SK-N-SH (cell line): ENCODE measurements at regions not wholly inside any gene's neighbourhood (a gene's known extent, or its start where the extent isn't known, plus 50 kb on each side); places are given as distances from the start of the nearest gene placed in this dataset.

ENCODE experiments used
- CTCF ChIA-PET: fragments of 300-600, 350-600 bp; formaldehyde crosslinking; extraction: SDS; loops from one replicate; lab custom pipeline; 2021; lab: Yijun Ruan, JAX
- POLR2A ChIA-PET: fragments of 350-600 bp; sonication (Branson Sonifier 250); formaldehyde crosslinking; extraction: SDS; loops from one replicate; lab custom pipeline; 2020; ENCODE audit warnings: antibody characterized with exemption, inconsistent platforms; lab: Yijun Ruan, JAX
- DNase-seq: peaks from one replicate; pipeline ENCODE4 v3.0.0; 2012
- H2AFZ ChIP-seq: fragments of 200-600 bp; sonication (generic); 2 replicates; pipeline ENCODE4 v1.8.1; 2016; ENCODE audit warnings: antibody characterized with exemption, mild to moderate bottlenecking, low read depth
- H3F3A ChIP-seq: fragments of 200-600 bp; sonication (generic); replicated peaks from 2 replicates; pipeline ENCODE3; 2016; ENCODE audit warnings: antibody characterized with exemption, mild to moderate bottlenecking; ENCODE audit not compliant: insufficient read depth
- H3K27ac ChIP-seq, 2 experiments: fragments of 200-500 bp in 1 of 2; fragments of 200-600 bp in 1 of 2; sonication (Bioruptor generic) in 1 of 2; sonication (generic), shearing (Covaris generic) in 1 of 2; 2 replicates each; pipeline versions ENCODE4 v1.5.1 to v1.6.1; 2014 to 2016; ENCODE audit warnings: low read depth in 2 of 2, inconsistent platforms in 1 of 2, low read length in 1 of 2, mild to moderate bottlenecking in 1 of 2, mixed read lengths in 1 of 2
- H3K27me3 ChIP-seq: fragments of 200-600 bp; sonication (generic), shearing (Covaris generic); 2 replicates; pipeline ENCODE4 v1.6.1; 2016; ENCODE audit warnings: mixed run types; ENCODE audit not compliant: insufficient read depth
- H3K36me3 ChIP-seq, 2 experiments: fragments of 200-500 bp in 1 of 2; fragments of 200-600 bp in 1 of 2; sonication (Bioruptor generic) in 1 of 2; sonication (generic) in 1 of 2; replicated peaks in 1 of 2; 2 replicates each; pipeline versions ENCODE3 to v1.5.1; 2014 to 2016; ENCODE audit warnings: low read length in 1 of 2, mild to moderate bottlenecking in 1 of 2; ENCODE audit not compliant: insufficient read depth in 2 of 2, control insufficient read depth in 1 of 2
- H3K4me1 ChIP-seq, 2 experiments: fragments of 200-500 bp in 1 of 2; fragments of 200-600 bp in 1 of 2; sonication (Bioruptor generic) in 1 of 2; sonication (generic), shearing (Covaris generic) in 1 of 2; 2 replicates each; pipeline versions ENCODE4 v1.5.1 to v1.6.1; 2014 to 2016; ENCODE audit warnings: low read depth in 1 of 2, low read length in 1 of 2, mixed run types in 1 of 2; ENCODE audit not compliant: insufficient read depth in 2 of 2, control insufficient read depth in 1 of 2
- H3K4me2 ChIP-seq: fragments of 200-600 bp; sonication (generic), shearing (Covaris generic); 2 replicates; pipeline ENCODE4 v1.6.1; 2017; ENCODE audit warnings: mixed run types
- H3K4me3 ChIP-seq, 2 experiments: fragments of 200-500 bp in 1 of 2; fragments of 200-600 bp in 1 of 2; sonication (Bioruptor generic) in 1 of 2; sonication (generic), shearing (Covaris generic) in 1 of 2; 2 replicates each; pipeline versions ENCODE4 v1.5.1 to v1.8.1; 2014 to 2016; ENCODE audit warnings: low read depth in 2 of 2, inconsistent platforms in 1 of 2, low read length in 1 of 2, mild to moderate bottlenecking in 1 of 2, mixed read lengths in 1 of 2, moderate library complexity in 1 of 2
- H3K79me2 ChIP-seq: fragments of 200-600 bp; sonication (generic); 2 replicates; pipeline ENCODE4 v1.8.1; 2017; ENCODE audit warnings: mild to moderate bottlenecking; ENCODE audit not compliant: insufficient read depth
- H3K9ac ChIP-seq: fragments of 200-600 bp; sonication (generic); 2 replicates; pipeline ENCODE4 v1.6.1; 2017; ENCODE audit warnings: mixed run types
- H3K9me2 ChIP-seq: fragments of 200-600 bp; sonication (generic); 2 replicates; pipeline ENCODE4 v1.6.1; 2017; ENCODE audit warnings: mixed run types
- H3K9me3 ChIP-seq: fragments of 200-600 bp; sonication (generic); 2 replicates; pipeline ENCODE4 v1.6.1; 2017; ENCODE audit warnings: mixed run types, mild to moderate bottlenecking, moderate library complexity
- H4K20me1 ChIP-seq: fragments of 200-600 bp; sonication (generic); 2 replicates; pipeline ENCODE4 v1.6.1; 2017; ENCODE audit warnings: mild to moderate bottlenecking, mixed run types; ENCODE audit not compliant: insufficient read depth
- ELF1 ChIP-seq: IDR thresholded peaks from 2 replicates; pipeline ENCODE4 v1.4.0; 2012
- FOSL2 ChIP-seq: IDR thresholded peaks from 2 replicates; pipeline ENCODE4 v1.4.0; 2012; ENCODE audit warnings: low read depth, mild to moderate bottlenecking, moderate library complexity, borderline replicate concordance
- FOXJ3 ChIP-seq: sonication (generic); formaldehyde crosslinking; IDR thresholded peaks from 2 replicates; pipeline ENCODE4 v1.5.1; 2020; ENCODE audit warnings: mild to moderate bottlenecking, missing genetic modification reagents
- GATA2 ChIP-seq: sonication (generic); formaldehyde crosslinking; IDR thresholded peaks from 2 replicates; pipeline ENCODE4 v1.5.0; 2020; ENCODE audit warnings: mild to moderate bottlenecking, missing genetic modification reagents
- JUND ChIP-seq: IDR thresholded peaks from 2 replicates; pipeline ENCODE4 v1.4.0; 2012
- MXI1 ChIP-seq: IDR thresholded peaks from 2 replicates; pipeline ENCODE4 v1.6.1; 2012; ENCODE audit warnings: mild to moderate bottlenecking, low read depth, low read length, improper control_type of control experiment
- NFIC ChIP-seq: IDR thresholded peaks from 2 replicates; pipeline ENCODE4 v1.4.0; 2012; ENCODE audit warnings: borderline replicate concordance
- RAD21 ChIP-seq: IDR thresholded peaks from 2 replicates; pipeline ENCODE4 v1.6.1; 2012; ENCODE audit warnings: mild to moderate bottlenecking, low read length
- RCOR1 ChIP-seq: fragments of 150-350 bp; IDR thresholded peaks from 2 replicates; pipeline ENCODE4 v1.6.1; 2017; ENCODE audit warnings: antibody characterized with exemption, low read length
- SMC3 ChIP-seq: IDR thresholded peaks from 2 replicates; pipeline ENCODE4 v1.6.1; 2012; ENCODE audit warnings: low read depth, low read length, improper control_type of control experiment
- TCF12 ChIP-seq: IDR thresholded peaks from 2 replicates; pipeline ENCODE4 v1.4.0; 2012
- WGBS: methylation state at CpG from one replicate; pipeline ENCODE4 v1.1.6; 2017; ENCODE audit warnings: low lambda C conversion rate; 5-methylcytosine and 5-hydroxymethylcytosine counted together
- TF ChIP-seq, protein P1 (sequence below): fragments of 150-350 bp; IDR thresholded peaks from 2 replicates; pipeline ENCODE4 v1.6.1; 2016; ENCODE audit warnings: mild to moderate bottlenecking, low read depth, low read length
- TF ChIP-seq, protein P2 (sequence below): fragments of 150-350 bp; IDR thresholded peaks from 2 replicates; pipeline ENCODE4 v1.6.1; 2017; ENCODE audit warnings: antibody characterized with exemption, low read length, low read depth, borderline replicate concordance
- TF ChIP-seq, protein P3 (sequence below): fragments of 200-600 bp; sonication (generic); IDR thresholded peaks from 2 replicates; pipeline ENCODE4 v1.6.1; 2017; ENCODE audit warnings: antibody characterized with exemption, mild to moderate bottlenecking, moderate library complexity
- TF ChIP-seq, protein P4 (sequence below): IDR thresholded peaks from 2 replicates; pipeline ENCODE4 v1.4.0; 2012; ENCODE audit warnings: low read depth
- TF ChIP-seq, protein P5 (sequence below): IDR thresholded peaks from 2 replicates; pipeline ENCODE4 v1.6.1; 2012; ENCODE audit warnings: mild to moderate bottlenecking, low read depth, low read length, moderate library complexity
- TF ChIP-seq, protein P6 (sequence below): IDR thresholded peaks from 2 replicates; pipeline ENCODE4; 2012

DNA sequence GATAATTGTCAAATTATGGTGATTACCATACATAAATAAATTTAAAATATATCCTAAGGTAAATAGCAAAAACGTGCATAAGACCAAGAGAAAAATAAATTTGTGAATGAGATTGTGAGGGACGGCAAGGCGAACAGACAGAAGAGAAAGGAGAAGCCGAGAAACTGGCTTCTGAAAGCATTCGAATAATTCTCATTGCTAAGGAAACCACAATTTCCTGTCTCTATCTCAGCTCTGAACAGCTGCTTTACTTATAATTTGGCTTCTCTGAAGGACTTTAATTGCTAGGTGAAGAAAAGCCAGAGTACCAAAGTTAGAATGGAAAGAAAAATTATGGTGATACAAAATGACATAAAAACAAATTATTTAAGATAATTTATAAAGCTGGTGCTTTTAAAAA, 79.0 kb upstream of the RGS17 start:
- Histone ChIP-seq H3K4me3 (no peak overlapping the region), H3K79me2 (no peaks in the 10 kb centered on the region), H3K9me3 (no peaks in the 10 kb centered on the region), H3F3A (no peaks in the 10 kb centered on the region), H3K4me2 (no peak overlapping the region), H3K36me3 (no peaks in the 10 kb centered on the region), H2AFZ (no peak overlapping the region), H3K4me1 (peaks cover 0 to 5% of the 10 kb centered on the region in 2 experiments; a peak in 2 of 4 replicates), H3K9me2 (no peaks in the 10 kb centered on the region), H3K9ac (no peak overlapping the region), H4K20me1 (no peaks in the 10 kb centered on the region)
- POLR2A ChIA-PET, result no interaction called here
- DNase-seq, result no peak
- CTCF ChIA-PET, result interaction anchor here (1.7 kb wide), 1 partner anchor 177 kb away, joined by 3 read pairs; no protein-coding TSS in a partner anchor
- TF ChIP-seq, protein P1, sequence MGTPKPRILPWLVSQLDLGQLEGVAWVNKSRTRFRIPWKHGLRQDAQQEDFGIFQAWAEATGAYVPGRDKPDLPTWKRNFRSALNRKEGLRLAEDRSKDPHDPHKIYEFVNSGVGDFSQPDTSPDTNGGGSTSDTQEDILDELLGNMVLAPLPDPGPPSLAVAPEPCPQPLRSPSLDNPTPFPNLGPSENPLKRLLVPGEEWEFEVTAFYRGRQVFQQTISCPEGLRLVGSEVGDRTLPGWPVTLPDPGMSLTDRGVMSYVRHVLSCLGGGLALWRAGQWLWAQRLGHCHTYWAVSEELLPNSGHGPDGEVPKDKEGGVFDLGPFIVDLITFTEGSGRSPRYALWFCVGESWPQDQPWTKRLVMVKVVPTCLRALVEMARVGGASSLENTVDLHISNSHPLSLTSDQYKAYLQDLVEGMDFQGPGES, result no peak
- TF ChIP-seq, protein P2, sequence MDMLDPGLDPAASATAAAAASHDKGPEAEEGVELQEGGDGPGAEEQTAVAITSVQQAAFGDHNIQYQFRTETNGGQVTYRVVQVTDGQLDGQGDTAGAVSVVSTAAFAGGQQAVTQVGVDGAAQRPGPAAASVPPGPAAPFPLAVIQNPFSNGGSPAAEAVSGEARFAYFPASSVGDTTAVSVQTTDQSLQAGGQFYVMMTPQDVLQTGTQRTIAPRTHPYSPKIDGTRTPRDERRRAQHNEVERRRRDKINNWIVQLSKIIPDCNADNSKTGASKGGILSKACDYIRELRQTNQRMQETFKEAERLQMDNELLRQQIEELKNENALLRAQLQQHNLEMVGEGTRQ, result no peak
- no peak for TF ChIP-seq FOSL2
- TF ChIP-seq RAD21, result no peak
- TF ChIP-seq NFIC, result no peak
- TF ChIP-seq GATA2, result no peak
- TF ChIP-seq RCOR1, result no peak
- TF ChIP-seq, protein P3, sequence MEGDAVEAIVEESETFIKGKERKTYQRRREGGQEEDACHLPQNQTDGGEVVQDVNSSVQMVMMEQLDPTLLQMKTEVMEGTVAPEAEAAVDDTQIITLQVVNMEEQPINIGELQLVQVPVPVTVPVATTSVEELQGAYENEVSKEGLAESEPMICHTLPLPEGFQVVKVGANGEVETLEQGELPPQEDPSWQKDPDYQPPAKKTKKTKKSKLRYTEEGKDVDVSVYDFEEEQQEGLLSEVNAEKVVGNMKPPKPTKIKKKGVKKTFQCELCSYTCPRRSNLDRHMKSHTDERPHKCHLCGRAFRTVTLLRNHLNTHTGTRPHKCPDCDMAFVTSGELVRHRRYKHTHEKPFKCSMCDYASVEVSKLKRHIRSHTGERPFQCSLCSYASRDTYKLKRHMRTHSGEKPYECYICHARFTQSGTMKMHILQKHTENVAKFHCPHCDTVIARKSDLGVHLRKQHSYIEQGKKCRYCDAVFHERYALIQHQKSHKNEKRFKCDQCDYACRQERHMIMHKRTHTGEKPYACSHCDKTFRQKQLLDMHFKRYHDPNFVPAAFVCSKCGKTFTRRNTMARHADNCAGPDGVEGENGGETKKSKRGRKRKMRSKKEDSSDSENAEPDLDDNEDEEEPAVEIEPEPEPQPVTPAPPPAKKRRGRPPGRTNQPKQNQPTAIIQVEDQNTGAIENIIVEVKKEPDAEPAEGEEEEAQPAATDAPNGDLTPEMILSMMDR, result no peak
- TF ChIP-seq JUND, result no peak
- TF ChIP-seq TCF12, result no peak
- no peak for TF ChIP-seq ELF1
- no peak for TF ChIP-seq FOXJ3 (CRISPR knock-in tag)
- TF ChIP-seq, all 33 proteins: peak for 0
- Histone ChIP-seq H3K27me3 (no peaks in the 10 kb centered on the region), H3K27ac (peak overlapping the region in 1 of 2 experiments; percentile 58; a peak in 1 of 4 replicates)
- 47% methylated on average over 5 of the region's 5 CpGs for WGBS

DNA sequence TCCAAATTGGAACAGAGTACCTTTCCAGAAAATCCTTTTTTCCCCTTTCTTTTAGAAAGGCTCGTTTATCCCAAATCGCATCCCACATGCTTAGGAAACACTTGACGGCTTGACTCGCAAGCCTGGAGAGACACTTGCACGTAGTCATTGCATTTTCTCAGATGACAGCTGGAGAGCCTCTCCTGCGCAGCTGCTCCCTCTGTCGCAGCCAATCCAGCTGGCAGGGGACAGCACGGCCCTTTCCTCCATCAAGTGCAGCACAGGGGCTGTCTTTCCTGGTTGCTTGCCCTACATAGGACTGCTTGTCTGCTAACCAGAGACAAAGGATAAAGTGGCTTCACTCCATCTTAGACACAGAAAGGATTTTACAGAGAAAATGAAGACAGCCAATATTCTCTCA, 77.6 kb upstream of the RGS17 start:
- Histone ChIP-seq H3K9me3 (no peaks in the 10 kb centered on the region), H3K27ac (no peak overlapping the region), H2AFZ (no peak overlapping the region), H3K79me2 (no peaks in the 10 kb centered on the region), H3K4me2 (no peak overlapping the region), H3K4me3 (no peak overlapping the region), H3K36me3 (no peaks in the 10 kb centered on the region), H3K9me2 (no peaks in the 10 kb centered on the region), H3K27me3 (no peaks in the 10 kb centered on the region), H4K20me1 (no peaks in the 10 kb centered on the region), H3K9ac (no peak overlapping the region), H3K4me1 (no peaks in the 10 kb centered on the region; a peak in 1 of 4 replicates), H3F3A (no peaks in the 10 kb centered on the region)
- ChIA-PET POLR2A (no interaction called here), CTCF (interaction anchor here (0.8 kb wide), 1 partner anchor 1066 kb away, joined by 3 read pairs; no protein-coding TSS in a partner anchor)
- 83% methylated on average over 8 of the region's 8 CpGs for WGBS
- no peak for DNase-seq
- no peak for TF ChIP-seq SMC3
- no peak for TF ChIP-seq MXI1
- no peak for TF ChIP-seq GATA2
- TF ChIP-seq, protein P4, sequence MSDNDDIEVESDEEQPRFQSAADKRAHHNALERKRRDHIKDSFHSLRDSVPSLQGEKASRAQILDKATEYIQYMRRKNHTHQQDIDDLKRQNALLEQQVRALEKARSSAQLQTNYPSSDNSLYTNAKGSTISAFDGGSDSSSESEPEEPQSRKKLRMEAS, result no peak
- TF ChIP-seq, protein P3, result no peak
- no peak for TF ChIP-seq JUND
- TF ChIP-seq TCF12, result no peak
- TF ChIP-seq, protein P5, sequence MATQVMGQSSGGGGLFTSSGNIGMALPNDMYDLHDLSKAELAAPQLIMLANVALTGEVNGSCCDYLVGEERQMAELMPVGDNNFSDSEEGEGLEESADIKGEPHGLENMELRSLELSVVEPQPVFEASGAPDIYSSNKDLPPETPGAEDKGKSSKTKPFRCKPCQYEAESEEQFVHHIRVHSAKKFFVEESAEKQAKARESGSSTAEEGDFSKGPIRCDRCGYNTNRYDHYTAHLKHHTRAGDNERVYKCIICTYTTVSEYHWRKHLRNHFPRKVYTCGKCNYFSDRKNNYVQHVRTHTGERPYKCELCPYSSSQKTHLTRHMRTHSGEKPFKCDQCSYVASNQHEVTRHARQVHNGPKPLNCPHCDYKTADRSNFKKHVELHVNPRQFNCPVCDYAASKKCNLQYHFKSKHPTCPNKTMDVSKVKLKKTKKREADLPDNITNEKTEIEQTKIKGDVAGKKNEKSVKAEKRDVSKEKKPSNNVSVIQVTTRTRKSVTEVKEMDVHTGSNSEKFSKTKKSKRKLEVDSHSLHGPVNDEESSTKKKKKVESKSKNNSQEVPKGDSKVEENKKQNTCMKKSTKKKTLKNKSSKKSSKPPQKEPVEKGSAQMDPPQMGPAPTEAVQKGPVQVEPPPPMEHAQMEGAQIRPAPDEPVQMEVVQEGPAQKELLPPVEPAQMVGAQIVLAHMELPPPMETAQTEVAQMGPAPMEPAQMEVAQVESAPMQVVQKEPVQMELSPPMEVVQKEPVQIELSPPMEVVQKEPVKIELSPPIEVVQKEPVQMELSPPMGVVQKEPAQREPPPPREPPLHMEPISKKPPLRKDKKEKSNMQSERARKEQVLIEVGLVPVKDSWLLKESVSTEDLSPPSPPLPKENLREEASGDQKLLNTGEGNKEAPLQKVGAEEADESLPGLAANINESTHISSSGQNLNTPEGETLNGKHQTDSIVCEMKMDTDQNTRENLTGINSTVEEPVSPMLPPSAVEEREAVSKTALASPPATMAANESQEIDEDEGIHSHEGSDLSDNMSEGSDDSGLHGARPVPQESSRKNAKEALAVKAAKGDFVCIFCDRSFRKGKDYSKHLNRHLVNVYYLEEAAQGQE, result no peak
- TF ChIP-seq, protein P6, sequence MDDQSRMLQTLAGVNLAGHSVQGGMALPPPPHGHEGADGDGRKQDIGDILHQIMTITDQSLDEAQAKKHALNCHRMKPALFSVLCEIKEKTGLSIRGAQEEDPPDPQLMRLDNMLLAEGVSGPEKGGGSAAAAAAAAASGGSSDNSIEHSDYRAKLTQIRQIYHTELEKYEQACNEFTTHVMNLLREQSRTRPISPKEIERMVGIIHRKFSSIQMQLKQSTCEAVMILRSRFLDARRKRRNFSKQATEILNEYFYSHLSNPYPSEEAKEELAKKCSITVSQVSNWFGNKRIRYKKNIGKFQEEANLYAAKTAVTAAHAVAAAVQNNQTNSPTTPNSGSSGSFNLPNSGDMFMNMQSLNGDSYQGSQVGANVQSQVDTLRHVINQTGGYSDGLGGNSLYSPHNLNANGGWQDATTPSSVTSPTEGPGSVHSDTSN, result no peak
